GM19397 (cell line): ENCODE measurements at regions not wholly inside any gene's neighbourhood (a gene's known extent, or its start where the extent isn't known, plus 50 kb on each side); places are given as distances from the start of the nearest gene placed in this dataset.

ENCODE experiments used
- ATAC-seq: cut with Tn5 transposase; IDR thresholded peaks from one replicate; pipeline ENCODE4 v1.9.1; 2021; ENCODE audit warnings: mild to moderate bottlenecking, moderate library complexity; ENCODE audit not compliant: unreplicated experiment

DNA sequence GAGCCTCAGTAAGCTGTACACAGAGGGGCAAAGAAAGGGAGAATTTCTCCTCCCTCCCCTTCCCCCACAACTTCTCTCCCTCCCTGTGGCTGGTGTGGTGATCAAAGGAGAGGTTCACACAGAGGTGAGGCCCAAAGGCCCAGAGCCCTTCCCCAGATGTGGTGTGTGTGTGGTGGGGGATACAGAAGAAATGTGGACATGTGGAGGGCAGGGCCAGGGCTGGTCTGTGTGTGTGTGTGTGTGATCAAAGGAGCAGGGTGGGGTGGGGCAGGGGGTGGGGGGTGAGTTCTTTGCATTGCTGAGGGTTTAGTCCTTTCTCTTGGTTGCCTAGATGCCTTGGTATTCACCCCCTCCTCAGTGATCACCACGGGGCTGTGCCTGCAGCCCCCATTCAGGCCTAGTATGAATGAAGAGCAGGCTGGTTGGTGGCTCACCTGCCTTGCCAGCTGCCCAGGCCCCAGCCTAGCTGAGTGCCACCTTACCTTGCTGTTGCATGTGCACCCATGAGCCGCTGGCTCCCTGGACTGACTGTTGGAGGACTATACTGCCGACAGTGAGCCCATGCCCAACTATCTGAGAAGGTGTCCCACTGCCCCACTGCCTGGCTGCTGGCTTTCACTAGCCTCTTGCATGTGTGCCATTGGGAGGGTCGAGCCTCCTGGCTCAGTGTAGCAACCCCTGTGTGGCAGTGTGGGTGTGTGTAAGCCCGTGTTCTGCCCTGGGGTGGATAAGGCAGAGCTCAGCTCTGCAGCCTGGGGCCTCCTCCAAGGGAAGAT lies 101.9 kb downstream of the EFNB1 start:
- no peak for ATAC-seq

DNA sequence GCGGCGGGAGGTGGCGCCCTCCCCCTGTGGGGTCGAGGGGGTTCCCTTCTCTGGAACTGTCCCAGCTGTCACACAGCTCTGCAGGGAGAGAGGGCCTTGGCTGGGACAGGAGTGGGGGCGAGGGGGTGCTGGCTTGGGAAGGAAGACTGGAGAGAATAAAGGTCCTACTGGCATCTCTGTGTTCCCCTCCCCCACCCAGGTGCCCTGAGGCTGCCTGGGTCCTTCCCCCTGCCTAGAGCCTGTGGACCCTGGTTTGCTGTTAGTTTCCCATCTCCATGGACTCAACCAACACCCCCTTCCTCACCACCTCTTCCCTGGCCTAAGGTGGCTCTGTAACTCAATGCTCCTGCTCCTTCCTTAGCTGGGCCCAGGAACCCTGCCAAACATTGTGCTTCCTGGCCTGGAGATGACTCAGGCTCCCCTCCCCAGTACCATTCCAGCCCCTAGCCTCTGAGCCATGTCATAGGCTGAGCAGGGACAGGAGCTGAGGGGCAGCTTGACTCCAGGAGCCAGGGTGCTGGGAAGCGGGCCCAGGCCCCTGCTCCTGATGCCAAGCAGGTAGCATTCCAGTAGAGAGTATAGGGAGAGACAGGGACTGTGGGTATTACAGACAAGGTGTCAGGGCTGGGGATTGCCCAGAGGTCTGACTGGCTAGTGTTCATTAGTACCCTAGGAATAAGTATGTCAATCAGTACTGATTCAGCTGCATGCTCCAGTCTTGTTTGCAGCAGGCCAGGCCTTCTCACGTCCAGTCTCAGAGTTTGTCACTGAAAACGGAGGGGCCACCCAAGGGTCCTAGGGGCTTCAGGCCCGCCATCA lies 100.7 kb downstream of the EFNB1 start:
- no peak for ATAC-seq

DNA sequence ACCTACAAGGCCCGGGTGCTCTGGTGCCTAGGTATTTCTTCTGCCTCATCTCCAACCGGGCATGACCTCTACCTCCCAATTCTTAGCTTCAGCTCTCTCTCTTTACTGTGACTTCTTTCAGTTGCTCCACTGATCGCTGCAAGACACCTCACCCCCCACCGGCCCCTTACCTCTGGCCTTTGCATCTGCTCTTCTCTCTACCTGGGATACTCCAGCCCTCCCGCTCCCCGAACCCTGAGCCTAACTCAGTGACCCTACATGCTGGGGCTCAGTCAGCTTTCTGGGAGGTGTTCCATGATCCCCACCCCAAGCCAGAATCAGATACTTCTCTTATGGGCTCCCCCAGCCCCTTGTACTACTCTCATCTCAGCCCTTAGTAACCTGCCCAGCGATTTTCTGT lies 99.6 kb downstream of the EFNB1 start:
- no peak for ATAC-seq

DNA sequence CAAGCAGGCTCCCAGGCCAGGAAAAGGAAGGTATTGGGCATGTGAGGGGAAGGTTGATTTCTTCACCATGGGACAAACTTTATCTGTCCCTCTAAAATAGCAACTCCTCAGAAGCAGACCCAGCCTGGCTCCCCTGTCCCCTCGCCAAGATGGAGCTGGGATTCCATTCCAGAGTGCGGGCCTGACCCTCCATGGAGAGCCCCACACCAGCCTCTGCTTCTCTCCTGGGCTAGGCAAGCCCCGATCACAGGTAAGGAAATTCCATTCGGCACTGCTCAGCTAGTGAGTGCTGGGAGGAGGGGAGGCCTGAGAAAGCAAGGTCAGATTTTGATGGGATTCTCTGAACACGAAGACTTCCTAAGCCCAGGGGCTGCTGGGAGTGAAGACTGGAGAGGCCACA lies 98.4 kb downstream of the EFNB1 start:
- no peak for ATAC-seq

DNA sequence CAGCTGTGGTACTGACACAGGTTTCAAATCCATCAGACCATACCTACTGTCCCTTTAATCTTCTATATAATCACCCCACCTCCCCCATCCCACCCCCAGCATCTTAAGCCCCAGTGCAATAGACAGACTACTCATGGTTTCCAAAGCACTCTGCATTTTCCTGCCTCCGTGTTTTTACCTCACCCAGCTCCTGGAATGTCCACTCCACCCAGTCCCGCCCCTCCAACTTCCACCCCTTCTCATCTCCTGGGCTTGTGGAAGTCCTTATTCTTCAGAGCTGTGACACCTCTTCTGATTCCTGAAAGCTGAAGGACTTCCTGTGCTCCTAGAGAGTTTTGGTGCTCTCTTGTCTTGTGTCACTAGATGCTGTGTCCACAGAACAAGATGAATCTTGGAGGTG lies 94.3 kb downstream of the EFNB1 start:
- ATAC-seq, result no peak

DNA sequence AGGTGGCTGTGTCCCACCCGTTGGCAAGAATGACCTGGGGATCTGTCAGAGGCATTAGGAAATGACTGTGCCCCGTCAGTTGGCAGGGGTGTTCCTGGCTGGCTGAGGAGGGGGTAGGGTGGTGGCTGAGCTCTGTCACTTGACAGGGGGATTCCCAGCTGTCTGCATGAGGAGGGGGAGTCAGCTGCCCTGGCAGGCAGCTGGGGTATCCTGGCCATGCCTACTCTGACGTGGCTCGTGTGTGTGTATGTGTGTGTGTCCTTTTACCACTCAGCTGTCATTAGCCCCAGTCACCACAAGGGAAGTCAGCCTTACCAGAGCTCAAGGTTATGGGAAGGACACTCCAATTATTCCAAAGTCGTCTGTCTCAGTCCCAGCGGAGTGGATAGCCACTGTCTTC lies 93.2 kb downstream of the EFNB1 start:
- no peak for ATAC-seq

DNA sequence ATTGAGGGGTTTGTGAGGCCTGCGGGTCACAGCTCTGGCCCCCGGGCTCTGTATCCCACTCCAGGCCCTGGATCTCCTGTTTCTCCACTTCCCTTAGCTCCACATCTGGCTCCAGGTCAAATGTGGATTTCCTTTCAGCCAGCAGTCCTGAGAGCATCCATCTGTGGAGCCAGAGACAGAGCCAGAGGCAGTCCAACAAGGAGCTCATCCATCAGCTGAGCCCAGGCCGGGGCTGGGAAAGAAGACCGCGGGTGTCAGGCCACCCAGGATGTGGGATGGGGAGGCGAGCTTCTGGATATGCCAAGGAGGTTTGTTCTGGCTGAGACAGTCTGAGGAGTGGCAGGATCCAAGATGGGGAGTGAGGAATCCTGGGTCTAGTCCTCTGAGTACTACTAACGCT lies 91.7 kb downstream of the EFNB1 start:
- no peak for ATAC-seq

DNA sequence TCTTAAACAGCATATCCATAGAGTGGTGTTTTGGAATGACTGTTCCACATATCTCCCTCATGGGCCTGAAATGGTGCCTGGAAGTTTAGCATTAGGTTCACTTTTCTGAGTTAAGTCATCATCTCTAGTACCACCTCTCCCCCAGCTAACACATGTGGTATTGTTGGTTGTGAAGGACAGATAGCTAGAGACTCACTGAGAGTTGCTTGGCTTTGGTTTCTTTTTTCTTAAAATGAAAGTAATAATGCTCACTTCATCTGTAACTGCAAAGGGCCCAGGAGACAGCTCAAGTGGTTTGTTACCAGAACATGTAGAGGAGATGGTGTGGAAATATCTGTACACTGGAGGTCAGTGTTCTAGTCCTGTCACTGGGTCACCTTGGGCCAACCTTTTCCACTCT lies 90.9 kb downstream of the EFNB1 start:
- no peak for ATAC-seq

DNA sequence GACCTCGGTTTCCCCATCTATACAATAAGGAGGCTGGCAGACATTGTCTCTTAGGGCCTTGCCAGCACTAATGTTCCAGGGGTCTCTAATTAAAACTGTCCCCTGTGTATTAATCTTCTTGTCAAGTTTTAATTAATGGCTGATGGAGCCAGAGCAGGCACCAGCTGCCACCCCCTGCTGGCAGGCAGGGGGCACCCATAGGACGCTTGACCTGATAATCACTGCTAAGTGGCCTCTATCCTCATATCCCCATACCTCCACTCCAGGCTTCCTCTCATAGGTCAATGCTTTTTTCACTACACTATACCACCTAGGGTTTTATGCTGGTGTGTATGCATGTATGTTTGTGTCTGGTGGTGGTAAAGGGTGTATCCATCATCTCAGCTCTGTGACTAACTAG lies 89.4 kb downstream of the EFNB1 start:
- ATAC-seq, result no peak

DNA sequence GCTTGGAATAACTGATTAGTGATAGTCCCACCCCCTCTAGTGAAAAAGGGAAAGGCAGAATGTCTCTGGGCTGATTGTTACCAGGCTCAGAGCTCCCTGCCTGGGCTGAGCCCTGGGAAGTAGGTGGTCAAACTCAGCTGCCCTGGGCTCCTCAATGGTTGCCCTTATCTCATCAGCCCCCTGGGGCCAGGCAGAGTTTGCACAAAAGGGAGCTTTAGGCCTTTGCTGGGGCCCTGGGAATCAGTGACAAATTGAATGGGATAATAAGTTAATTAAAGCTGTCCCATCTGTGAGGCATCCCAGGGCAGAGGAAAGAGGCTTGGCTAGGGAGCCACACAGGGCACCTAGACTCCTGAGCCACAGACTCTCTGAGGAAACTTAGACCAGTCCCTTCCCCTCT lies 89.0 kb downstream of the EFNB1 start:
- no peak for ATAC-seq

DNA sequence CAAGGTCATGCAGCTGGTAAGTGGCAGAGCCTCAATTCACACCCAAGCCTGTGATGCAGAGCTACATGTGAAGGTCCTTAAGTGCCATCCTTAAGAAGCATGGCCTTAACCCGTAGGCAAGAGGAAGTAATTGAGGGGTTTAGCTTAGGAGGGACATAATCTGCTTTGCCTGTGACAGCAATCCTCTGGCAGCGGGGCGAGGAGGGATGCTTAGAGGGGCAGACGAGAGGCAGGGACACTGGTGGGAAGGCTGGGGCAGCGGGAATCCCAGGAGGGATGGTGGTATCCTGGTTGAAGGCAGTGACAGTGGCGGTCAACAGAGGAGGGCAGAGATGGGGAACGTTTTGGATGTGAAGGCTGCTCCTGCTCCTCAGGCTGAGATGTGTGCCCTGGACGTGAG lies 88.1 kb downstream of the EFNB1 start:
- ATAC-seq, result no peak

DNA sequence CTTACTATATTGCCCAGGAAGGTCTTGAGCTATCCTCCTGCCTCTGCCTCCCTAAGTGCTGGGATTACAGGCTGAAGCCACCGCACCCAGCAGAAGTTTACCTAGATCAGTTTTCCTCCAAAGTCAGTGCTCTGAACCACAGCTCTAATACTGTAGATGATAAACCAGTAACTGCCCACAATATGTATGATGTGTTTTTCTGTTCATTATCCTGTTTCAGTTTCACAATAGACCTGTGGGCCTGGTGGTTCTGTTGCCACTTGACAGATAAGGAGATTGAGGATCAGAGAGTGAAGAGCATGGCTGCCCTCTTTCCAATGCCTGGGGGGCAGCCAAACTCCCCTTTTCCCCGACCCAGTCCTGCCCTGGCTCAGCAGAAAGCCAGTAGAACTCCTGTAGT lies 87.0 kb downstream of the EFNB1 start:
- peak; percentile 70 for ATAC-seq

DNA sequence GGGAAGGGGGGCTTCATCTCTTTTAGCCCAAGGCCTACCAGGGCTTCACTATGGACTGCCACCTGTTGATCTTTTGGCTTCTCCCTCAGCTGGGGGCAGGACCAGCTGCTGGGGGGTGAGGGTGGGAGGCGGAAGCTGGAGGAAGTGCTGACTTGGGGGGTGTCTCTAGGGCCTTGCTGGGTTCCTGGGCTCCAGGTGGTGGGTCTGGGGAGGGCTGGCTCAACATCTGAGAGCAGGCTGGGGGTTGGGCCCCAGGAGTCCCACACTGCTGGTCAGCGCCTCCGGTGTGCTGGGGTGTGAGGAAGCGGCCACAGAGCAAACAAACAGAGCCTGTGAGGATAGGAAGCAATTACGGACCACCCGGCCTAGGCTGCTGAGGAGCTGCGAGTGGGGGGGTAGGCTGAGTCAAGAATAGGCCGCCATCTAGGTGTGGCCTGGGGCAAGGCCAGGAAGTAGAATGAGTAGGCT lies 85.7 kb downstream of the EFNB1 start:
- ATAC-seq, result no peak

DNA sequence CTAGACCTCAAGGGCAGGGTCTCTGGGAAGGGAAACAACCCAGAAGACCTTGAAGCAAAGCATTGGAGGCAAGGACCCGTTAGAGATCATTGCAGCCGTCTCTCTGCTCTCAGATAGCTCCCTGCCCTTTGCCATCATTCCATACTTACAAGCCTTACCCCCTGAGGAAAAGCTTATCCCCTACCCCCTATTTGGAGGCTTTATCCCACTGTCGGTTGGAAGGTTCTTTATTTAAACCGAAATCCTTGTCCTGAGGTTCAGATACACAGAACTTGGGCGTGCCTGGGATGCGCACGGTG lies 84.4 kb downstream of the EFNB1 start:
- ATAC-seq, result no peak

DNA sequence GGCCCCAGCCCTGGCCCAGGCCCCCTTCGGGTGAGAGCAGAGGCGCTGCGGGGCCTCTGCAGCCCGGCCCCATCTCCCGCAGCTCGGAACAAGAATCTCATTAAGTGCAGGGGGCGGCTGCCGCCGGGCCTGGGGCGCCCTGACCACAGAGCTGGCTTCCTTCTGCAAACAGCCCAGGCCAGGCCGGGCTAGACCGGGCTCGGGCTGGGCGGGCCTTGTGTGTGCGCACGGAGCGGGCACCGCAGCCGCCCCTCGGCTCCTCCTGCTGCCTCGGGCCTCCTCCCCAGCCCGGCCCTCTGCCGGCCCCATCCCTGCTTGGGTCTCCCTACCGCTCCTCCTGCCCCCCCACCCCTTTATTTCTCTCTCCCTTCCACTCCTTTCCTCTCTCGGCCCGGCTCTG lies 83.3 kb downstream of the EFNB1 start:
- no peak for ATAC-seq

DNA sequence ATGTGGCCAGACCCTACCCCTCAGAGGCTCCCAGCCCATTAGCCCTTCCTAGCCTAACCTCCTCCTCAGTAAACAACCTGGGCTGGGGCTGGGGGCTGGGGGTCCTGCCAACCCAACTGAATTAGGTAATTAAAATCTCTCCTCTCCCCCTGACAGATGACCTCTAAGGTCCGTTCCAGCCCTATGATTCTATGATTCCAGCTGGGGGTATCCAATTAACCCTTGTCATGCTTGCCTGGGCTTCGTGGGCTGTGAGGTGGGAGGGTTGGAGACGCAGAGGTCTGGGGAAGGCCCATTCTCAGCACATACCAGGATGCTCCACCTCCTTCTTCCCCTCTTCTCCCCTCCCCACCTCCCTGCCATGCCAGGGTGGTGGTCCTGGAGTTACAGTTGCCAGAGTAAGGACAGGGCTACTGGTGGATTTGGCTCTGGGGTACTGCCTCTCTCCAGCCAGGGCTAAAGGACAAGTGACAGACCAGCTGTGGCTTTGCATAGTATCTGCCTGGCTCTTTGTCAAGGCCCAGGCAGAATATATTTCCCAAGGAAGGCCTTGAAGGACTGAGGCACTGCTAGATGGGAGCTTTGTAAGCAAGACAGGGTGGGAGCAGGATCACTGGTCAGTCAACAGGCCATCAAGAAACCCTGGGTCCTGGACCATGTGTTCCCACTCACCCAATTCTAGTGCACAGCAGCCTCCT lies 82.1 kb downstream of the EFNB1 start:
- no peak for ATAC-seq

DNA sequence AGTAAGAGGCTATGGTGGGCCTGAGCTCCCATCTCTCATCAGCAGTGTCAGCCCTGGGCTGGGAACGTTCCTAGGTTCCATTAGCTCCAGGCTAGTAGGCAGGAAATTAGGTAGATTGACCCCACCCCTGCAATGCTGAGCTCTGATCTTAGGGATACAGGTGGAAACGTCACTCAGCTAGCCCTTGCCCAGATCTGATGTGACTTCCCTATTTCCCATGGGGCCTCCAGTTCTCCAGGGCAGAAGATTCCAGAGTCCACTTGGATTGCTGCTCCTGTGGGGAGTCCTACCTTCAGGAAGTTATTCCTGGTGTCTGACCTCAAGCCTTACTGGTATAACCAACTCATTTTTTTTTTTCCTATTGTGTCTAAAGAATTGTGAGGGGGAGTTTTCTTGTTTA lies 81.1 kb downstream of the EFNB1 start:
- no peak for ATAC-seq

DNA sequence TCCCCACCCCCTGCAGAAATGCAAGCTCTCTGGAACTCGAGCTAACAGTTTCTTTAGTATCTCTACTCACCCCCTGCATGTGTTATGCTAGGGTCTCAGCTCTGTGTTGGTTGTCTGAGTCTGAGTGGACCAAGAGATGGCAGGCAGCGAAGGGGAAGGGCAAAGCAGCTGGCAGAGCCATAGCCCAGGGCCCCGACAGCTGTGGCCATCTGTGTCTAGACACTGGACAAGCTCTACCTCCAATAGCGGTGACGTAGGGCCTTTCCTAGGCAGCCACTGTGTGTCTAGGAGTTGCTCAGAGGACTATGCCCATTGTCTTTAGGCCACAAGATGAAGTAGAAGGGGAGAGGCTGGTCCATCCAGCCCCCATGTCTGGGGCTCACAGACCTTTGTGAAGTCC lies 79.2 kb downstream of the EFNB1 start:
- ATAC-seq, result no peak

DNA sequence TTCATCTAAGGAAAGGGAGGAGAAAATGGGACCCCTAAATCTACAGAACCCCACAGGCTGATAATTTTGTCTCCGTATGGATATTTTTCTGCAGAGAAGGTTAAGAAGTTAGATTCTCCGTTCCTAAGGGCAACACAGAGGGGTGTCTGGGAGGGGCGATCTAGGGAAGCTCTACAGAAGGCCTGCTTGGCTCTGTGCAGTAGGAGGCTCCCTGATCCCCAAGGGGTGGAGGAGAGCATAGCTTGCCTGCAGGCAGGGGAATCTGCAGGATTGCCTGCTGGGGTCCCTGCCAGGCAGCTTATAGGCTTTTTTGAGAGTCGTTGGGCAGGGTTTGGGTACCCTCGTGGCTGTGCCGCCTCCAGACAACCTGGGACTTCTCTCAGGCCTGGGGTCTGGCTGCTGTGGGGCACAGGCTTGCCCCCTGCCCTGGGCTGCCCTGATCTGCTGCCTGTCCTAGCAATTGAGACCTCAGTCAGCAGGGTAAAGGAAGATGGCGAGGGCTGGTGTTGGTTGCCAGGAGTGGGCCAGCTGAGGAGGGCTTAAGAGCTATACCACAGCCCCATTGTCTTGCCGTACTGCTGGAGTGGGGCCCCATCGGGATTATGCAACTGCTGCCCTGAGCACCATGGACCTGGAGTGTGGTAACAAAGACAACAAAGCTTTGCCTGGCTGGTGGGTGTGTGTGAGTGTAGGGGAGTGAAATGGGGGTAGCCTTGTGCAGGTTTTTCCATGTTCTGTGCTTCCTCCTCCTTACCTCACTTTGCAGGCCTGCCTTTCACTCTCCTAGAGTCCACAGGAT lies 74.1 kb downstream of the EFNB1 start:
- ATAC-seq, result no peak

DNA sequence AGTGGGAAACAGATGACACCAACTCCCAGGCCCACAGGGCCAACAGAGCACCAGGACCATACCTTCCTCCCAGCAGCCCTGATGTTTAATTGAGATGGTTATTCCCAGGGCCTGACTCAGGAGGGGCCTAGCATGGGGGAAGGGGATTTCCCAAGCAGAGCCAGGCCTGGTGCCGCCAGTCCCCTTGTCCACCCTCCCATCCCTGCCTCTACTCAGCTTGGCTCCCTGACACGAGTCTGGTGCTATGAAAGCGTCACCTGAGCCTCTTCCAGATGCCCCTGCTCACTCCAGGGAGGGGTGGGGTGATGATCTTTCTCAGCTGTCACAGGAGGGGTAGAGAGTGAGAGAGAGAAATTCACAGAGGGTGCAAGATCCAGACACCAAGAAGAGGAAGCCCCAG lies 72.7 kb downstream of the EFNB1 start:
- no peak for ATAC-seq

DNA sequence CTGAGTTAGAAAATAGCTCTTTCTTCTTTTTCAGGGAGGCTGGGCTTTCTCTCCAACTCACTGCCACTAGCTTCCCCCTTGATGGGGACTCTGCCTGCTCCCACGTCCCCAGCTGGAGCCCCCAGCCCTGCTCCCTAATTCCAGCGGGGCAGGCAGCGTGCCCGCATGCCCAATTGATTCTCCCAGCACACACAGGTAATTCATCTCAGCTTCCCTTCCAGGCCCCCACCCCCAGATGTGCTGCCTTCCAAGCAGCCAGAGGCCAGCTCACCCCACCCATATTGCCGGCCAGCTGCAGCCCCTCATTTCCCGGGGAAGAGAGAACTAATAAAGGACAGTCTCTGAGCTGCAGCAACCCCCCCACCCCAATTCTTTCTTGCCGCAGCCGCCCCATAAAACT lies 69.8 kb downstream of the EFNB1 start:
- no peak for ATAC-seq
